ENCODE measurements at regions not wholly inside any gene's neighbourhood (a gene's known extent, or its start where the extent isn't known, plus 50 kb on each side); places are given as distances from the start of the nearest gene placed in this dataset.

- DNase-seq = peak in 1 of 51 donors; percentile 5
Measured at GRCh38 chr9:19732441-19732951, 56.3 kb downstream of the SLC24A2 start.

GRCh38 chr9:19728101-19728500 is 60.7 kb downstream of the SLC24A2 start:
- DNase-seq = no peak

- DNase-seq = no peak
Measured at GRCh38 chr9:19725970-19726369, 62.9 kb downstream of the SLC24A2 start.

- DNase-seq = no peak
Measured at GRCh38 chr9:19720377-19720776, 68.5 kb downstream of the SLC24A2 start.

GRCh38 chr9:19703702-19704101 is 85.1 kb downstream of the SLC24A2 start:
- DNase-seq = no peak

- peak in 2 of 51 donors; percentile 31 to 79 for DNase-seq
Measured at GRCh38 chr9:19701991-19702390, 86.8 kb downstream of the SLC24A2 start.

GRCh38 chr9:19701274-19701673 is 87.6 kb downstream of the SLC24A2 start:
- no peak for DNase-seq

- DNase-seq = no peak
Measured at GRCh38 chr9:19700699-19701098, 88.1 kb downstream of the SLC24A2 start.

- peak in 1 of 51 donors; percentile 12 for DNase-seq
Measured at GRCh38 chr9:19699756-19700155, 89.1 kb downstream of the SLC24A2 start.

GRCh38 chr9:19698960-19699359 is 89.9 kb downstream of the SLC24A2 start:
- no peak for DNase-seq

GRCh38 chr9:19694601-19695000 is 94.2 kb downstream of the SLC24A2 start:
- peak in 1 of 51 donors; percentile 20 for DNase-seq

GRCh38 chr9:19690128-19690527 is 98.7 kb downstream of the SLC24A2 start:
- DNase-seq = peak in 1 of 51 donors; percentile 44

GRCh38 chr9:19689328-19690101 is 99.3 kb downstream of the SLC24A2 start:
- DNase-seq = no peak

GRCh38 chr9:19683715-19684114 is 105.1 kb downstream of the SLC24A2 start:
- no peak for DNase-seq

- no peak for DNase-seq
Measured at GRCh38 chr9:19682397-19682796, 106.4 kb downstream of the SLC24A2 start.

- DNase-seq = no peak
Measured at GRCh38 chr9:19681846-19682245, 107.0 kb downstream of the SLC24A2 start.

GRCh38 chr9:19677924-19678323 is 110.9 kb downstream of the SLC24A2 start:
- DNase-seq = no peak

GRCh38 chr9:19675492-19675891 is 113.3 kb downstream of the SLC24A2 start:
- no peak for DNase-seq

- no peak for DNase-seq
Measured at GRCh38 chr9:19666575-19666974, 122.3 kb downstream of the SLC24A2 start.

- DNase-seq = no peak
Measured at GRCh38 chr9:19665146-19665863, 123.5 kb downstream of the SLC24A2 start.

- no peak for DNase-seq
Measured at GRCh38 chr9:19663570-19663969, 125.3 kb downstream of the SLC24A2 start.

- DNase-seq = no peak
Measured at GRCh38 chr9:19662213-19662612, 126.6 kb downstream of the SLC24A2 start.

GRCh38 chr9:19660019-19660418 is 128.8 kb downstream of the SLC24A2 start:
- DNase-seq = peak in 4 of 51 donors; percentile 2 to 31 (median 8)

Data from hypothalamus (tissue), 51 donors.